ENCODE measurements at regions not wholly inside any gene's neighbourhood (a gene's known extent, or its start where the extent isn't known, plus 50 kb on each side); places are given as distances from the start of the nearest gene placed in this dataset.

DNA sequence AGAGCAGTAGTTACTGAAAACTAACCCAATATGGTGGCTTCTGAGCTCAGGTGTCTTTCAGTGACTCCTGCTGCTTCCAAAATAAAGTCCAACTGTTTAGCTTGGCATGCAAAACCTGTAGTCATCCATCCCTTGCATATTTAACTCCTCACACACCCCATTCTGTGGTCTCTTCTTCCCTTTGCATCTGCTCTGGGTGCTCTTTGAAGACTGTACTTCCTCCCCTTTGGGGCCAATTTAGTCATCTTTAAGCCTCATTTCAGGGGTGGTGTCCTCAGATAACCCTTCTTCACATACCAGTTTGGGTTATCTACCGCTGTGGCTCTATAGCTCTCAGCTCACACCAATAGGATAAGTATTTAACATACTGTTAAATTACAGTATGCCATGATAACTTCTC is 209.9 kb upstream of the DMRT1 start:
- DNase-seq: no peak

- no peak for DNase-seq
Observed at GRCh38 chr9:633461-633860, 208.0 kb upstream of the DMRT1 start.

DNA sequence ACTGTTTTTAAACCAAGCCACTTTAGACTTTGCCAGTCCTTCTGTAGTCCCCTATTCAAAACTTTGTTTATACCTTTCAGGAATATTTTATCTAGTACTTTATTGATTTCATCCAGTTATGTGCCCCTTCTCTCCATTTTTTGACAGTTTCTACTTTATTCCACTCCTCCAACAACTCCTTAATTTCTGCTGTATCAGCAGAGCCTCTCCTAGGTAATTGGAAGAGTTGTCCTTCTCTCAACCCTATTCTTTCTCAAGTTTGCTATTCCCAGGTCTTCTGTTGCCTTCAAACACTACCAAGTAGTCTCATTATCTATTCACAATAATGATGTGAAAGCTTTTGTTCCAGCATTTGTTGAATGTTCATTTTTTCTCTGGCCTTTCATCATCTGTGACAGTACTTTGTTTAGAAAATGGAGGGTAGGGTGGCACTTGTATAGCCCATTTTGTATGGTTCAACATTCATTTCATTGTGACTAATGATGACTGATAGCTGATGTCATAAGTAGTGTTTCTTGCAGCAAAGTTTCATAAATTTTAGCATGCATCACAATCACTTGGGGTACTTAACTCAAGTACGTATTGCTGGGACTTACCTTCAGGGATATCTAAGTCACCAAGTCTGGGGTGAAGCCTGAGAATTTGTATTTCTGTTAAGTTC is 204.4 kb upstream of the DMRT1 start:
- no peak for DNase-seq

DNA sequence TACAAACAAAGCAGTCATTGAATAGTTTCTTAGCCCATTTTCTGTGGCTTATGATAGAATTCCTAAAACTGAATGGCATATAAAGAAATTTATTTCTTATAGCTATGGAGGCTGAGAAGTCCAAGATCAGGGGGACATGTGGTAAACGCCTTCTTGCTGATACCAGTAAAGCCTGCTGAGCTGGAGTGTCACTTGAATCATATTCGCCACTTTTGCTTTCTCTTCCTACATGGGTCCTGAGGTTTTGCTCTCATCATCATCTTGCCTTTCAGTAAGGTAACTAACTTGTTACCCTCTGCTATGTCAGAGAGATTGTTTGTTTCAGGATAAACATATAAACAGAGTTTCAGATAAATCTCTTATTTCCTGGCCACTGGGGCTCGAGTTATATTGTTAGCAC is 203.3 kb upstream of the DMRT1 start:
- no peak for DNase-seq

DNA sequence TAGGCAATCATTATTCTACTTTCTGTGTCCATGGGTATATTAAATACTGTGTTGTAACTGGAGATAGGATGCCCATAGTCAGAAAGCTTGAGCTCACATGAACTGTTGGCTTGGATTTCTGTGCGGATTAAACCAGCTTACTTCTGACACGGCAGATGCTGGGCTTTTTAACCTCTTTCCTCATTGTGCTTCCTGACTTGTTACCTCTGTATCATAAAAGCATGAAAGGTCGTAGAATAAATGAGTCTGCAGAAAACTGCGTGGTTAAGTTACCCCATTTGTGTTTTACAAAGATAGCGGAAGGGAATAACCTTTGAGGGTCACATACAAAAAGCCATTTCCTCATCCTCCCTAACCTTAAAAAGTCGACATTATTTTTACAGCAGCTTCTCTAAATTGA is 199.5 kb upstream of the DMRT1 start:
- no peak for DNase-seq

DNA sequence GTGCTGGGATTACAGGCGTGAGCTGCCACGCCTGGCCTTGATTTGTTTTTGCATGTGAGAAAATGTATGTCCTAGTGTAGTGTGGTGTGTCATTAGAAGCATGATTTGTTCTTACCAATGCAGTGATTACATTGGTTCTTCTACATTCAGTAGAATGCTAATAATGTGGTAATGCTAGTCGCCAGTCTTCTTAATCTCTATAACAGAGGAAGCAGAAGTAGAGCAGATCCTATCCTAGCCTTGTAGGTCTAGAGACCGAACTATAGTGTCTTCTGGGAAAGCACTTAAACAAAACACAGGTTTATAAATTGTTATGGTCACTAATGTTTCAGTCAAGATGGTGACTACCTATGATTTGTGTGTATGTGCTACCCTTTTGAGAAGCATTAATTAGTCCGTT is 197.5 kb upstream of the DMRT1 start:
- DNase-seq: no peak

- DNase-seq: no peak
Observed at GRCh38 chr9:647522-647921, 194.0 kb upstream of the DMRT1 start.

DNA sequence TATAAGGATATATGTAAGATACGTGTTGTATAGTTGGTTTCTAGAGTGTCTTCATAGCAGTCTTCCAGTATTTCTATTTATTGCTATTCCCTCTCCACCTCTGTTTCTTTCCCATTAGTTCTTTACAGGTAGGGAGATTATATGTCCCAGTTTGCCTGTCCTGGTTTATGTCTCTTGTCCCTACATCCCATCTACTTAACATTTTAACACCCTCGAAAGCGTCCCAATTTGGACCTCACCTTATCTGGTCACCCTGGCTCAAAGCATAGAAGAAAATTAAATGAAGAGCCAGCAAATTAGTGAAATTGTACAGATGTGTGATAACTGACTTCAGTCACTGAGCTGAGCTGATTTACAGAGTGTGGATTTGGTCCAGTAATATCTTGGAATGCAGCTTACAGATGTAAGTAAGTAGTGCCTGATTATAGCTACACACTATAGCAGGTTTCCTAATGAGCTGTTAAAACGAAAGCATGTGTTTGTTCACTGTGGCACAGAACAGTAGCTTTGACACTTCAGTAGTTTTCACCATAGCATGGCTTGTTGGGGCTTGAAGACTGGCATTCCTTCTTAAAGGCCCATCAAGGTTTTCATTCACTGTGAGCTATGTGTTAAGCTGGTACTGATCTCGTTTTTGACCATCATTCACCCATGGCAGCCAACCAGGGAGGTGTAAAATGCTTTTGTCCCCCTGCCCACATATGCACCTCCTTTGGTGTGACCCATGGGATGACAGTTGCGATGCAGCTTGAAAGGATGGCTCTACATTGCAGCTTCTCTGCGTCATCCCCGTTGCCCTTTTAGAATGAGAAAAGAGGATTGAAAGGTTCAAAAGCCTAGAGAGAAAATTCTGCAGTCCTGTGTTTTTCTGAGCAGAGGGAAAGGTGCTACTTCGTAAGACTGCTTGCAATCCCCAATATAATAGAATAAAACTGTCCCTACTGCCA is 192.1 kb upstream of the DMRT1 start:
- DNase-seq: no peak

- no peak for DNase-seq
Observed at GRCh38 chr9:650362-650761, 191.1 kb upstream of the DMRT1 start.

DNA sequence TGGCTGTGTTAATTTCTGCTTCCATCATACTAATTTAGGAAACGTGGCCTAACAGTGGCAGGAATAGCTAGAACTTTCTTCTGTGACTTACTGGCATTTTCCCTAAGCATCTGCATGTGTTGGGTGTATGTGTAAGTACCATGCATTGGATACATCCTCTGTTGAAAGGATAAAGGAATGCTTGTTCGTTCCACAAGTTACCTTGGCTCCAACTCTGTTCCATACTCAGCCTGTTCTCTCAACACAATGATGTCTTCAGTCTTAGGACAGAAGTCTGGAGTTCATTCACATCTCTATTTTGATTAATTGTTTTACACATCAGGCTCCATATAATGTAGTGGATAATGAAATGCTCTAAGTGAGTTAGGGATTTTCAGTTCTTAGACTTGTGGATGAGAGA is 190.1 kb upstream of the DMRT1 start:
- no peak for DNase-seq

- no peak for DNase-seq
Observed at GRCh38 chr9:652914-653313, 188.6 kb upstream of the DMRT1 start.

DNA sequence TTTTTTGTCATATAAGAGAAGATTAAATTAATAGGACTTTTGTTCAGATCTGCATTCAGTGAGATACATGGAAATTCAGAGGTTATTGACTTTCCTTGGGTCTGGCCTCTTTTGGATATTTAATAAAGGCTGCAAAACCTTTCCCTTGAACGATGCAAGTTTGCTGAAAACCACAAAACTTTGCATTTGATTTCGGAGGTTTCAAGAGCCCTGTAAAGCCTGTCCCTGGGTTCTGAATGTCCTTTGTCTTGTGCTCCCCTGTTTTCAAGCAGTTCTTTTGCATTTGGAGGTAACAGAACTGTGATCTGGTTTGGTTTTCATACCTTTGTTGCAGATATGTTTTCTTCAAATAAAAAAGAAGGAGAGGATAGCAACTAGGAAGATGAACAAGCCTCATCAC is 188.1 kb upstream of the DMRT1 start:
- DNase-seq: no peak

GRCh38 chr9:653856-654387 is 187.6 kb upstream of the DMRT1 start:
- DNase-seq: no peak

GRCh38 chr9:655875-656274 is 185.6 kb upstream of the DMRT1 start:
- no peak for DNase-seq

DNA sequence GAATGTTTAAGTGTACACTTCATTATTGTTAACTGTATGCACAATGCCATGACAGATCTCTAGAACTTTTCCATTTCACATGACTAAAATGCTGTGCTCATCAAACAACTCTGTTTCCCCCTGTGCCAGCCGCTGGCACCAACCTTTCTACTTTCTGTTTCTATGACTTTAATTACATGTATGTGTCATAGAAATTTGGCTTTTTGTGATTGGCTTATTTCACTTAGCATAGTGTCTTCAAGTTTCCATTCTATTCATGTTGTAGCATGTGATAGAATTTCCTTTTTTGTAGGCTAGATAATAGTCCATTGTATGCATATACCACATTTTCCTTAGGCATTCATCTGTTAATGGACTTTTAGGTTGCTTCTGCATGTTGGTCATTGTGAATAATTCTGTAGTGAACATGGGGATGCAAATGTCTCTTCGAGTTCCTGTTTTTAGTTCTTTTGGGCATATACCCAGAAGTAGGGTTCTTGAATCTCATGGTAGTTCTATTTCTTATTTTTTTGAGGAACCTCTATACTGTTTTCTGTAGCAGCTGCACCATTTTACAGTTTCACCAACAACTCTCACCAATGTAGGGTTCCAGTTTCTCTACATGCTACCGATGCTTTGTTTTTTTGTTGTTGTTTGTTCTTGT is 184.4 kb upstream of the DMRT1 start:
- no peak for DNase-seq

- no peak for DNase-seq
Observed at GRCh38 chr9:659286-659685, 182.2 kb upstream of the DMRT1 start.

GRCh38 chr9:660227-660626 is 181.3 kb upstream of the DMRT1 start:
- DNase-seq: no peak

- no peak for DNase-seq
Observed at GRCh38 chr9:663541-663940, 178.0 kb upstream of the DMRT1 start.

DNA sequence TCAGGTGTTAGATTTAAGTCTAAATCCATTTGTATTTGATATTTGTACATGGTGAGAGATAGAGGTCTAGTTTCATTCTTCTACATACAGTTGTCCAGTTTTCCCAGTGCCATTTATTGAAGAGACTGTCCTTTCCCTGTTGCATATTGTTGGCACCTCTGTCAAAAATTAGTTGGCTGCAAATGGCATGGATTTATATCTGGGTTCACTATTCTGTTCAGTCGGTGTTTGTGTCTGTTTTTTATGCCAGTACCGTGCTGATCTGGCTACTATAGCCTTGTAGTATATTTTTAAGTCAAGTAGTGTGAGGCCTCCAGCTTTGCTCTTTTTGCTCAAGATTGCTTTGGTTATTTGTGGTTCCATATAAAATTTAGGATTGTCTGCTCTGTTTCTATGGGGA is 176.2 kb upstream of the DMRT1 start:
- no peak for DNase-seq

- DNase-seq: no peak
Observed at GRCh38 chr9:671997-672396, 169.5 kb upstream of the DMRT1 start.

- DNase-seq: no peak
Observed at GRCh38 chr9:672851-673250, 168.6 kb upstream of the DMRT1 start.

DNA sequence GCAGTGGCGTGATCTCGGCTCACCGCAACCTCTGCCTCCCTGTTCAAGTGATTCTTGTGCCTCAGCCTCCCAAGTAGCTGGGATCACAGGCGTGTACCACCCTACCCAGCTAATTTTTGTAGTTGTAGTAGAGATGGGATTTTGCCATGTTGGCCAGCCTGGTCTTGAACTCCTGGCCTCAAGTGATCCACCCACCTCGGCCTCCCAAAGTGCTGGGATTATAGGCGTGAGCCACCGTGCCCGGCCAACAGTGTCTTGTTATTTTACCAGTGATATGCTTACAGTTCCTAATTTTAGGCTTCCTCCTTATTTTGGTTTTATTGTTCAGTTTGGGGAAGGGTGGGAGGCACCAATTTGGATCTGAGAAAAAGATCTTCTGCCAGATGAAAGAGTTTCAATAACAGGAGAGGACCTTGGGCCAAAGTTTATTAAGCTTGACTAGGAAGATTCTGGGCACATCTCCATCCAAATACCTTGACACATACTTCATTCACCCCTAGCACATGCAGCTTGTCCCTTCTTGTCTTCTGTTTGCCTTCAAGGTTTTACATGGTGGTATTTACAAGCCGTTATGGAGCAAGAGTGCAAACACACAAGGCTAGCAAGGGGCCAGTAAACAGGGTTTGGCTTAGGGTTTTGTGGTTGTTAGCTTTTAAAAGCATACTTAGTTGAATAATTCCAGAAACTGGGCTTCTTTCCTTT is 168.1 kb upstream of the DMRT1 start:
- DNase-seq: no peak

DNA sequence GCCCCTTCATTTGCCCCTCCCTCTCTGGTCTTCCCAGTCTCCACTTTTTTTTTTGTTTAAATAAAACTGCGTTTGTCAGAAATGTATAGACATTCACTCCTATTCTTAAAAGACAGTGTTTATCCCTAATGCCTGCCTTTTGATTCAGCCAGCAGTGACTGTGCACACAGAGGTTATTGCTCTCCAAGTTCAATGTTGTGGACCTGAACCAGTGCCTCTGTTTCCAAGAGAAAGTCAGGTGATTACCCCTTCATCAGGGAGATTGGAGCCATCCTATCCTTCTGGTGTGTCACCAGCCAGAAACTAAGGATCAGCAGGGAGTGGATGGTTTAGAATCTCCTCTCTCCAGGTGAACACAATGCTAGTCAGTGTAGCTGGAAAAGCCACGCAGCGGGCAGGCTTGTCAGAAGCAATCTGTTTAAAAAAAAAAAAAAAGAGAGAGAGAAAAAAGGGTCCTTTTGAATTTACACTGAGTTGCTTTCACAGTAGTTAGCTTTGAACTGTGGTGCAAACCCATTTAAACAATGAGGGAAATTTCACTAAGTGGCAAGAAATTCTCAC is 167.5 kb upstream of the DMRT1 start:
- no peak for DNase-seq

All from activated CD8-positive, alpha-beta memory T cell treated with anti-CD3 and anti-CD28 coated beads for 24 hours (primary cell).